ENCODE measurements at regions not wholly inside any gene's neighbourhood (a gene's known extent, or its start where the extent isn't known, plus 50 kb on each side); places are given as distances from the start of the nearest gene placed in this dataset.

- Histone ChIP-seq H3K36me3 (ENCODE audit: control insufficient read depth, insufficient read depth, low read length) (no peaks in the 10 kb centered on the region), H3K27ac (ENCODE audit: low read depth, low read length) (no peak overlapping the region), H3K4me3 (ENCODE audit: low read length) (no peak overlapping the region), H3K9me3 (ENCODE audit: control insufficient read depth, low read length) (peaks cover 23% of the 10 kb centered on the region), H3K4me1 (ENCODE audit: control insufficient read depth, insufficient read depth, low read length) (no peaks in the 10 kb centered on the region), H3K9ac (ENCODE audit: extremely low read depth, low read length, poor library complexity, severe bottlenecking) (no peak overlapping the region), H3K27me3 (ENCODE audit: control insufficient read depth, insufficient read depth, low read length, poor library complexity, severe bottlenecking) (no peaks in the 10 kb centered on the region)
- 83 to 100% methylated on average over 2 of the region's 2 CpGs for WGBS, 2 experiments (ENCODE audit: insufficient coverage in 1 of 2, insufficient read length in 1 of 2)
- Mint-ChIP-seq H3K27ac (no peak overlapping the region), H3K4me3 (no peak overlapping the region), H3K4me1 (no peaks in the 10 kb centered on the region), H3K27me3 (ENCODE audit: insufficient read depth) (no peaks in the 10 kb centered on the region), H3K9me3 (peaks cover 32% of the 10 kb centered on the region), H3K36me3 (ENCODE audit: low read depth) (peaks cover 5% of the 10 kb centered on the region)
- DNase-seq = no peak
- TF ChIP-seq CTCF (conservative IDR thresholded peaks at IDR 0.05) = no peak
Observed at GRCh38 chr15:46766021-46766420, 951.3 kb upstream of the SEMA6D start.

- peaks cover 5% of the 10 kb centered on the region for H3K36me3 Mint-ChIP-seq (ENCODE audit: low read depth)
- Histone ChIP-seq H3K9me3 (ENCODE audit: control insufficient read depth, low read length) (peaks cover 27% of the 10 kb centered on the region), H3K27me3 (ENCODE audit: control insufficient read depth, insufficient read depth, low read length, poor library complexity, severe bottlenecking) (no peaks in the 10 kb centered on the region), H3K27ac (ENCODE audit: low read depth, low read length) (no peak overlapping the region), H3K9ac (ENCODE audit: extremely low read depth, low read length, poor library complexity, severe bottlenecking) (no peak overlapping the region), H3K4me3 (ENCODE audit: low read length) (no peak overlapping the region), H3K4me1 (ENCODE audit: control insufficient read depth, insufficient read depth, low read length) (no peaks in the 10 kb centered on the region), H3K36me3 (ENCODE audit: control insufficient read depth, insufficient read depth, low read length) (no peaks in the 10 kb centered on the region)
- peaks cover 32% of the 10 kb centered on the region for H3K9me3 Mint-ChIP-seq
- no peak overlapping the region for H3K27ac Mint-ChIP-seq
- no peaks in the 10 kb centered on the region for H3K27me3 Mint-ChIP-seq (ENCODE audit: insufficient read depth)
- 87 to 92% methylated on average over 8 of the region's 8 CpGs for WGBS, 2 experiments (ENCODE audit: insufficient coverage in 1 of 2, insufficient read length in 1 of 2)
- H3K4me3 Mint-ChIP-seq = no peak overlapping the region
- TF ChIP-seq CTCF (conservative IDR thresholded peaks at IDR 0.05) = no peak
- no peaks in the 10 kb centered on the region for H3K4me1 Mint-ChIP-seq
- DNase-seq = peak; percentile 61
Observed at GRCh38 chr15:46768287-46768686, 949.0 kb upstream of the SEMA6D start.

GRCh38 chr15:46773016-46773415, 944.3 kb upstream of the SEMA6D start:
- WGBS, 2 experiments (ENCODE audit: insufficient coverage in 1 of 2, insufficient read length in 1 of 2) = 91 to 94% methylated on average over 5 to 9 of the region's 9 CpGs
- no peak overlapping the region for H3K4me3 Mint-ChIP-seq
- H3K36me3 Mint-ChIP-seq (ENCODE audit: low read depth) = peaks cover 5% of the 10 kb centered on the region

More at GRCh38 chr15:46773016-46773415, 944.3 kb upstream of the SEMA6D start:
- Histone ChIP-seq H3K27me3 (ENCODE audit: control insufficient read depth, insufficient read depth, low read length, poor library complexity, severe bottlenecking) (no peaks in the 10 kb centered on the region), H3K4me3 (ENCODE audit: low read length) (no peak overlapping the region), H3K27ac (ENCODE audit: low read depth, low read length) (no peak overlapping the region), H3K36me3 (ENCODE audit: control insufficient read depth, insufficient read depth, low read length) (no peaks in the 10 kb centered on the region), H3K9me3 (ENCODE audit: control insufficient read depth, low read length) (peaks cover 22% of the 10 kb centered on the region), H3K4me1 (ENCODE audit: control insufficient read depth, insufficient read depth, low read length) (no peaks in the 10 kb centered on the region), H3K9ac (ENCODE audit: extremely low read depth, low read length, poor library complexity, severe bottlenecking) (no peak overlapping the region)
- no peaks in the 10 kb centered on the region for H3K4me1 Mint-ChIP-seq
- no peak for DNase-seq
- no peaks in the 10 kb centered on the region for H3K27me3 Mint-ChIP-seq (ENCODE audit: insufficient read depth)
- H3K27ac Mint-ChIP-seq = no peak overlapping the region
- no peak for TF ChIP-seq CTCF (conservative IDR thresholded peaks at IDR 0.05)
- H3K9me3 Mint-ChIP-seq = peaks cover 21% of the 10 kb centered on the region
